Breast epithelium (tissue), 3 donors: ENCODE measurements at regions not wholly inside any gene's neighbourhood (a gene's known extent, or its start where the extent isn't known, plus 50 kb on each side); places are given as distances from the start of the nearest gene placed in this dataset.

Experiments
- POLR2A ChIP-seq: fragments of 450-650 bp; IDR thresholded peaks from one replicate; pipeline ENCODE4 v1.6.1; 2016; ENCODE audit warnings: antibody characterized with exemption, mild to moderate bottlenecking, moderate library complexity
- TF ChIP-seq, protein P1 (sequence below), 3 donors: fragments of 450-650 bp; IDR thresholded peaks; one replicate each; pipeline ENCODE4 v1.5.1; 2016 to 2017; ENCODE audit warnings: antibody characterized with exemption in 3 of 3, mild to moderate bottlenecking in 3 of 3, moderate library complexity in 3 of 3

GRCh38 chr2:177129610-177130009, 83.0 kb upstream of the HNRNPA3 start:
- TF ChIP-seq, protein P1, sequence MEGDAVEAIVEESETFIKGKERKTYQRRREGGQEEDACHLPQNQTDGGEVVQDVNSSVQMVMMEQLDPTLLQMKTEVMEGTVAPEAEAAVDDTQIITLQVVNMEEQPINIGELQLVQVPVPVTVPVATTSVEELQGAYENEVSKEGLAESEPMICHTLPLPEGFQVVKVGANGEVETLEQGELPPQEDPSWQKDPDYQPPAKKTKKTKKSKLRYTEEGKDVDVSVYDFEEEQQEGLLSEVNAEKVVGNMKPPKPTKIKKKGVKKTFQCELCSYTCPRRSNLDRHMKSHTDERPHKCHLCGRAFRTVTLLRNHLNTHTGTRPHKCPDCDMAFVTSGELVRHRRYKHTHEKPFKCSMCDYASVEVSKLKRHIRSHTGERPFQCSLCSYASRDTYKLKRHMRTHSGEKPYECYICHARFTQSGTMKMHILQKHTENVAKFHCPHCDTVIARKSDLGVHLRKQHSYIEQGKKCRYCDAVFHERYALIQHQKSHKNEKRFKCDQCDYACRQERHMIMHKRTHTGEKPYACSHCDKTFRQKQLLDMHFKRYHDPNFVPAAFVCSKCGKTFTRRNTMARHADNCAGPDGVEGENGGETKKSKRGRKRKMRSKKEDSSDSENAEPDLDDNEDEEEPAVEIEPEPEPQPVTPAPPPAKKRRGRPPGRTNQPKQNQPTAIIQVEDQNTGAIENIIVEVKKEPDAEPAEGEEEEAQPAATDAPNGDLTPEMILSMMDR (IDR thresholded peaks at IDR 0.05) = no peak
- TF ChIP-seq POLR2A = no peak
